Rectal smooth muscle tissue (tissue), 1 donor: ENCODE measurements at regions not wholly inside any gene's neighbourhood (a gene's known extent, or its start where the extent isn't known, plus 50 kb on each side); places are given as distances from the start of the nearest gene placed in this dataset.
"Not testable (repeated sequence)": the region's sequence is repeated elsewhere in the genome, so short reads cannot be mapped to it uniquely, and the experiment has no call there.

Experiments used
- H3K27ac ChIP-seq: one replicate; pipeline ENCODE4 v1.7.0; 2013; ENCODE audit warnings: low read depth, low read length, inconsistent platforms
- H3K27me3 ChIP-seq: one replicate; pipeline ENCODE4 v1.7.0; 2013; ENCODE audit warnings: low read length; ENCODE audit not compliant: control insufficient read depth, insufficient read depth
- H3K36me3 ChIP-seq: one replicate; pipeline ENCODE4 v1.7.0; 2013; ENCODE audit warnings: low read length; ENCODE audit not compliant: control insufficient read depth, insufficient read depth
- H3K4me1 ChIP-seq: one replicate; pipeline ENCODE4 v1.7.0; 2013; ENCODE audit warnings: low read length; ENCODE audit not compliant: control insufficient read depth, insufficient read depth
- H3K4me3 ChIP-seq: one replicate; pipeline ENCODE4 v1.7.0; 2013; ENCODE audit warnings: low read length
- H3K9ac ChIP-seq: one replicate; pipeline ENCODE4 v1.7.0; 2013; ENCODE audit warnings: low read length

DNA sequence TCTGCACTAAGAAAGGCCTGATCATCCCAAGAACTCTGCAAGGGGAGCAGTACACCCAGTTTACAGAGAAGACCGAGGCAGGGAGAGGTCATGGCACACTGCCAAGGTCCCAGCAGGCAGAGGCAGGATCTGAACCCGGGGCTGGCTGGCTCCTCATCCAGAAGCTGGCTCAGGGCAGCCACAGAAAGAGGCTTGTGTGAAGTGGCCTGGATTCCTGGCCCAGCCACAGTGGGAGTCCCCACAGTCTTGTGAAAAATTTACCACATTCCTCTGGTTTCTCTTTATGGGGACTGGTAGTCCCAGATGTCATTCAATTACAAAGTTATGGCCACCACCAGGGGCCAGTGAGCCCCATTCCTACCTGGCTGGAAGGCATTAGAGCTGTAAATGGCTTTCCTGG lies 440.5 kb downstream of the MIAT start:
- no peak overlapping the region for H3K4me3 ChIP-seq

DNA sequence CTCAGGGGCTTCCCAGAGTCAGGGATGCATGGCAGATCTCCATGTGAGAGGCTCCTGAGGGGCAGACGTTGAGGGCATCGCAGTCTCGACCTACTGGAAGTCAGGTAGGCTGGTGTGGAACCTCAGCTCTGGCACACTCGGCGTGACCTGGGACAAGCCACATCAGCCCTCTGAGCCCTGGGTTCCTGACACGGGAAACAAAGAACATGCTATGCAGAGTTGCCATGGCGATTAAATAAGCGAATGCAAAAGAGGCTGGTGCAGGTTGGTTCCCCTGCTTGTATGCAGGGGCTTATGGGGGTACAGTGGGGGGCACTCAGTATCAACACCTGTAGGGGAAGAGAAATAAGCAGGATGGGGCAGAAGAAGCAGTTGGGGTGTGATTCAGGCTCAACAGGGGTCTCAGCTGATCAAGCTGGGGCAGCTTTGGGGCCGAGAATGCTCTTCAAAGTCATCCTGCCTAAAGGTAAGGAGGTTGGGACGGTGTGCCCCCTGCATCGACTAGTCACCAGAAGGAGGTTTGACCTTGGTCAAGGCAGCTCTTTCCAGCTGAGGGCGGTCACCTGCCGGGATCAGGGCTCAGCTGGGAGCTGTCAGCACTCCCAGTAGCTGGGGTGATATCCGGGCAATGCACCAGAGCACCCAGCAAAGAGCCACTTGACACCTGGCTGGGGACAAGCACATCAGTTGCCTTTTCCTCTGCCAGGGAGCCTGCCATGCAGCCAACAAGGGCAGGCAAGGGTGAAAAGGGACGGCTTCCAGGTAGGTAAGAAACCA lies 442.7 kb downstream of the MIAT start:
- H3K27ac ChIP-seq, result no peak overlapping the region
- peaks cover 10% of the 10 kb centered on the region for H3K4me1 ChIP-seq
- H3K4me3 ChIP-seq, result no peak overlapping the region
- peaks cover 5% of the 10 kb centered on the region for H3K27me3 ChIP-seq
- no peak overlapping the region for H3K9ac ChIP-seq
- no peaks in the 10 kb centered on the region for H3K36me3 ChIP-seq

More for the DNA sequence above, 440.5 kb downstream of the MIAT start:
- Histone ChIP-seq H3K27ac (no peak overlapping the region), H3K36me3 (no peaks in the 10 kb centered on the region), H3K9ac (no peak overlapping the region), H3K4me1 (peaks cover 12% of the 10 kb centered on the region), H3K27me3 (peaks cover 5% of the 10 kb centered on the region)

DNA sequence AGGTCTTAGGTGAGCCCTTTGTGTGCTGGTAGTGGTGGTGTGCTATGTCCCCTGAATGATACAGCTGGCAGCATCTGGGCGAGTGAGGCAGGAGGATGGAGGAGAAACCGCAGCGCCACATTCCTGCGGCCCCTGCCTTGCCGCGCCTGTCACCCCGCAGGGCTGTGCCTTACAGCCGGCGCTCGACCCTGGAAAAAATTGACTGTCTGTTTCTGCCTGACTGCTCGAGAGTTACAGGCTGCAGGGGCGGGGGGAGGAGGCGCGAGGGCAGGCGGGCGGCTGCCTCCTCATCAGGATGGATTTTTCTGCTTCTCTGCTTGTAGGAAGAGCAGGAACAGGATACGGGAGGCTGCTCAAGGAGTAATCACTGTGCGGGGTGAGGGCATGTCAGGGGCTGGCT lies 443.4 kb downstream of the MIAT start:
- no peak overlapping the region for H3K4me3 ChIP-seq

DNA sequence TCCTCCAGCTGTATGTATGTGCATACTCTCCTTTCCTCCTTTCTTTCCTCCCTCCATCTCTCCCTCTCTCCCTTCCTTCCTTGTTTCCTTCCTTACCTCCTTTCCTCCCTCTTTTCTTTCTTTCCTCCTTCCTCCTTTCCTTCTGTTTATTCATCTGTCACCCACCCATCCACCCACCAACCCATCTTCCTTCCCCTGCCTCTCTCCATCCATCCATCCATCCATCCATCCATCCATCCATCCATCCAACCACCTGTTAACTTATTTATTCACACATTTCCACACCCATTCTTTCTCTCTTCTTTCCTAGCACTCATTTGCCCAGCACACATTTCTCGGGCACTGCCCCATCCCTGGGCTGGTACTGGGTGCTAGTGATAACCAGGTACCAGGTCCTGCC lies 443.9 kb downstream of the MIAT start:
- Histone ChIP-seq H3K27me3 (peaks cover 5% of the 10 kb centered on the region), H3K4me1 (peaks cover 14% of the 10 kb centered on the region), H3K4me3 (no peak overlapping the region), H3K36me3 (no peaks in the 10 kb centered on the region), H3K27ac (no peak overlapping the region), H3K9ac (no peak overlapping the region)

More for the DNA sequence above, 443.4 kb downstream of the MIAT start:
- Histone ChIP-seq H3K9ac (no peak overlapping the region), H3K4me1 (peaks cover 11% of the 10 kb centered on the region), H3K27ac (no peak overlapping the region), H3K36me3 (no peaks in the 10 kb centered on the region), H3K27me3 (peaks cover 5% of the 10 kb centered on the region)

DNA sequence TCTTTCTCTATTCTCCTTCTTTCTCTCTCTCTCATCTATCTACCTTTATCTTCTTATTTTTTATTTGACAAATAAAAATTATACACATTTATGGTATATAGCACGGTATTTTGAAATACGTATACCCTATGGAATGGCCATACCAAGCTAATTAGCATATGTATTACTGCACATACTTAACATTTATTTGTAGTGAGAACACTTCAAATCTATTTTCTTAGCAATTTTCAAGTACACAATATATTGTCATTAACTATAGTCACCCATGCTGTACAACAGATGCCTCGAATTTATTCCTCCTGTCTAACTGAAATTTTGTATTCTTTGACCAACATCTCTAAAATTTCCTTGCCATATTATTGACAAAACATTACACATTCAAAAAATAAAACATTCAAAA lies 447.1 kb downstream of the MIAT start:
- Histone ChIP-seq H3K4me1 (peaks cover 40% of the 10 kb centered on the region), H3K27me3 (no peaks in the 10 kb centered on the region)

DNA sequence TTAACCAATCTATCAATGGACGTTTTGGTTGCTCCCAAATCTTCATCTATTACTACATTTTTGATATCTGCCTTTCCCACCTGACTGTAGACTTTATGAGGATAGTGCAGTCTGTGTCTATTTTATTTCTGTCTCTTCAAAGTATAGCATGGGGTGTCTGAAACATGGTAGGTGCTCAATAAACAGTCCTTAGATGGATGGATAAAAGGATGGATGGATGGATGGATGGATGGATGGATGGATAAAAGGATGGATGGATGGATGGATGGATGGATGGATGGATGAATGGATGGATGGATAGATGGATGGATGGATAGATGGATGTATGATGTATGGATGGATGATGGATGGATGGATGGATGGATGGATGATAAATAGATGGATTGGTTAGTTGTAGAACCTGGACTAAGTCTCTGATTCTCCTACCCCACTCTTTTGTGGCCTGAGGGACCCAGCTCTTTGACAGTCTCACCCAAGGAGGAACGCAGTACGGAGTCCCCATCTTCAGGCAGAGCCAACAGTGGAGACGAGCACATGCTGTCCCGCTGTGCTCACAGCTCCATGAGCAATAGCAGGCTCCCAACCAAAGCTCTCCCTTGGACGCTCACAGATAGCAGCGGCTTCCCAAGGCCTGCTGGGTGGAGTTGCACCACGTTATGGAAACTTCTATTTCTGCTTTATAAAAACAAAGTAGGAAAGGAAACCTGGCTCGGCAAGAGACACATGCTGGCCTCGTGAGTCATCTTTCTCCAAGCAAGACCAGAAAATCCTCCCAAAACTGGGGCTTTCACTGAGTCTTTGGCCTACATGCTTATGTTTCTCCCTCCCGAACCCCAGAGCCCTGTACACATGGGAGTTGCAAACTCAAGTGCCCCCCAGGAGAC lies 448.0 kb downstream of the MIAT start:
- no peaks in the 10 kb centered on the region for H3K36me3 ChIP-seq
- H3K9ac ChIP-seq, result no peak overlapping the region
- H3K27me3 ChIP-seq, result no peaks in the 10 kb centered on the region
- peaks cover 38% of the 10 kb centered on the region for H3K4me1 ChIP-seq
- peak overlapping the region; percentile 85 for H3K27ac ChIP-seq
- H3K4me3 ChIP-seq, result peak overlapping the region; percentile 3

More for the DNA sequence above, 447.1 kb downstream of the MIAT start:
- Histone ChIP-seq H3K9ac (no peak overlapping the region), H3K36me3 (no peaks in the 10 kb centered on the region), H3K27ac (no peak overlapping the region), H3K4me3 (no peak overlapping the region)

DNA sequence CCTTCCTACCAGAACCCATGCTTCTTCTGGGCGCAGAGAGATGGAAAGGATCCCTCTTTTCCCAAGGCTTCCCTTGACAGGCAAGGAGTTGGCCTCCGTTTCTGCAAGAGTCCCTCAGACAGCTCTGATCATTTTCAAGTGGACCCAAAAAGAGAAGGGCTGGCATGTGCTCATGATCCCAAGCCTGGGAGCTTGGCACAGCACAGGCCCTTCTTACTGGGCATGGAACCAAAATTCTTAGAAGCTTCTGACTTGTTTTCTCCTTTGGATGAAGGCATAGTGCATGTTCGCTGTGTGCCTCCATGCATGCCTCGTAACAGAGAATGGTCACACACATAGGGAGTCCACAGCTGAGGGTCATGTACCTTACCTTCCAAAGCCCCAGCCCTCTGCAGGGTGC lies 449.6 kb downstream of the MIAT start:
- Histone ChIP-seq H3K36me3 (no peaks in the 10 kb centered on the region), H3K27me3 (no peaks in the 10 kb centered on the region), H3K4me3 (no peak overlapping the region), H3K9ac (no peak overlapping the region), H3K27ac (peak overlapping the region; percentile 85), H3K4me1 (peaks cover 31% of the 10 kb centered on the region)

DNA sequence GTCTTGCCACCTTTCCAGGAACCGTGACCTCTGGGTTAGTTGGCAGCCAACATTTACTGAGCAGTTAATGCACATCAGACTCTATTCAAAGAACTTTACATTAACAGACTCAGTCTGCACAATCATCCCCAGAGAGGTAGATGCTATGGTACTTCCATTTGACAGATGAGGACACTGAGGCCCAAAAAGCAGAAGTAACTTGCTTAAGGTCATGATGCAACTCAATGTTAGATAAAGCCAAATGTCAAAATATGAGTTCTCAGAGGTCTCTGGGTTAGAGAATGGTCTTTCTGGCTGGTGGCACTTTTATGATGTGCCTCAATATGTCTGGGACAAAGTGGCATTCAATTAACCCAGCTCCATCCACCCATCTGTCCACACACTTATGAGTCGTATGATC lies 450.0 kb downstream of the MIAT start:
- Histone ChIP-seq H3K36me3 (no peaks in the 10 kb centered on the region), H3K4me3 (no peak overlapping the region), H3K27me3 (no peaks in the 10 kb centered on the region), H3K9ac (no peak overlapping the region), H3K27ac (peak overlapping the region; percentile 85), H3K4me1 (peaks cover 31% of the 10 kb centered on the region)

DNA sequence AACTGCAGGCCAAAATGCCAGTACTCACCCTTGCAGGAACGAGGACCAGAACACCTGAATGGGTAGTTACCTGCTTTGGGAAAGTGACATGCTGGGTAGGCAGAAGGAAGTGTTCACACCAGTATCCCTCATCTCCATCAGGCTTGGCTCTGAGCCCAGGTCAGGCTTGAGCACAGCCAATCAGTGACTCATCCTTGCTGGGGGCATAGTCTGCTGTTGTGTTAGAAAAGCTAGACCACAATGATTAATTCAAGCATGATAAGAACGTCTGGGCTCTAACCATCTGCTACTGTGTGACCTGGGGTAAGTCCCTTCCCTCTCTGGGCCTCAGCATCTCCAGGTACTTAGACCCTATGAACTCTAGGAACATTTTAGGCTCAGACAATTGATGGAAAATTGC lies 450.4 kb downstream of the MIAT start:
- Histone ChIP-seq H3K4me3 (no peak overlapping the region), H3K9ac (no peak overlapping the region), H3K36me3 (no peaks in the 10 kb centered on the region), H3K4me1 (peaks cover 33% of the 10 kb centered on the region), H3K27ac (peak overlapping the region; percentile 85), H3K27me3 (no peaks in the 10 kb centered on the region)

DNA sequence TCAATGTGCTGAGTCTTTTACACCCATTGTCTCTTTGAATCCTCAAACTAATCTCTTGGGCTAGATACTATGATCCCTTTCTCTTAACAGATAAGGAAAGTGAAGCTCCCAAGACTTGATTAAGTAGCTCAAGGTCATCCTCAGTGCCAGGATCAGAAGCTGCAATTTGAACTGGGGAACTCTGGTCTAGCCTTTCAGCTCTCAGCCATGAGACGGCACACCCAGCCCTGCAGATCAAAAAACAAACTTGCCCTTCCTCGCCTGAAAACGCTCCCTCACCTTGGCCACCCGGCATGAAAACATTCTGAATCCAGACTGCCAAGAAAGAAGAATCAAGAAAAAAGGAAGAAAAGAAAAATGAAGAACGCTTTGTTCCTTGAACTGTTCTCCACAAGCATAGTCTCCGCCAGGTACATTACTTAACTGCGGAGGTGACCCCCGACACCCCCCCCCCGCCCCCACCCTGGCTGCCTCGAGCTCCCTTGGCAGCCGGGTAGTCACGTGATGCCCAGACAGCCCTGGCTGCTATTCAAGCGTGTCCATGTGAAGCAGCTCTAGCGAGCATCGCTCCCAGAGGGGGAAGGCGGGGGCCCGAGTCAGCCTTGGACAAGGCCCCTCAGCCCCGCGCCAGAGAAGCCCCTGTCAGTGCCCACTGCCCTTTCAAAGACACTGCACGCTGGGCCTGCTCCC lies 451.2 kb downstream of the MIAT start:
- no peak overlapping the region for H3K4me3 ChIP-seq
- no peak overlapping the region for H3K9ac ChIP-seq
- peak overlapping the region; percentile 85 for H3K27ac ChIP-seq
- H3K4me1 ChIP-seq, result peaks cover 39% of the 10 kb centered on the region
- H3K27me3 ChIP-seq, result no peaks in the 10 kb centered on the region
- no peaks in the 10 kb centered on the region for H3K36me3 ChIP-seq

DNA sequence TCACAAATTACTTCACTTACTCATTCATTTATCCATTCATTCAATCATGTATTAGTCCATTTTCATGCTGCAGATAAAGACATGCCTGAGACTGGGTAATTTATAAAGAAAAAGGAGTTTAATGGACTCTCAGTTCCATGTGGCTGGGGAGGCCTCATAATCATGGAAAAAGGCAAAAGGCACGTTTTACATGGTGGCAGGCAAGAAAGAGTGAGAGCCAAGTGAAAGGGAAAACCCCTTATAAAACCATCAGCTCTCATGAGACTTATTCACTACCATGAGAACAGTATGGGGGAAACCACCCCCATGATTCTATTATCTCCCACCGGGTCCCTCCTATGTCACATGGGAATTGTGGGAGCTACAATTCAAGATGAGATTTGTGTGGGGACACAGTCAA lies 452.0 kb downstream of the MIAT start:
- peaks cover 39% of the 10 kb centered on the region for H3K4me1 ChIP-seq
- H3K4me3 ChIP-seq, H3K27me3 ChIP-seq, H3K9ac ChIP-seq, H3K36me3 ChIP-seq, H3K27ac ChIP-seq: not testable (repeated sequence)
